Fibroblast of peridontal ligament (primary cell): ENCODE measurements at regions not wholly inside any gene's neighbourhood (a gene's known extent, or its start where the extent isn't known, plus 50 kb on each side); places are given as distances from the start of the nearest gene placed in this dataset.

Source experiments
- DNase-seq: peaks from one replicate; pipeline ENCODE4 v3.0.0-alpha.2; 2010; ENCODE audit errors: extremely low read depth

- DNase-seq, result no peak
Measured at GRCh38 chr18:75809151-75809925, 381.8 kb upstream of the SMIM21 start.

- DNase-seq, result no peak
Measured at GRCh38 chr18:75805265-75805664, 377.8 kb upstream of the SMIM21 start.

GRCh38 chr18:75802681-75803080, 375.2 kb upstream of the SMIM21 start:
- no peak for DNase-seq

- DNase-seq, result no peak
Measured at GRCh38 chr18:75801178-75801577, 373.7 kb upstream of the SMIM21 start.

- no peak for DNase-seq
Measured at GRCh38 chr18:75800331-75800648, 372.8 kb upstream of the SMIM21 start.

GRCh38 chr18:75799449-75800330, 372.2 kb upstream of the SMIM21 start:
- no peak for DNase-seq

- DNase-seq, result no peak
Measured at GRCh38 chr18:75797046-75797445, 369.5 kb upstream of the SMIM21 start.

- DNase-seq, result no peak
Measured at GRCh38 chr18:75790796-75791195, 363.3 kb upstream of the SMIM21 start.

- DNase-seq, result no peak
Measured at GRCh38 chr18:75790111-75790510, 362.6 kb upstream of the SMIM21 start.

GRCh38 chr18:75785834-75786233, 358.3 kb upstream of the SMIM21 start:
- DNase-seq, result no peak

- no peak for DNase-seq
Measured at GRCh38 chr18:75785206-75785605, 357.7 kb upstream of the SMIM21 start.

- DNase-seq, result no peak
Measured at GRCh38 chr18:75784390-75784789, 356.9 kb upstream of the SMIM21 start.

GRCh38 chr18:75783566-75784281, 356.2 kb upstream of the SMIM21 start:
- DNase-seq, result no peak

GRCh38 chr18:75782826-75783225, 355.3 kb upstream of the SMIM21 start:
- DNase-seq, result no peak

- DNase-seq, result no peak
Measured at GRCh38 chr18:75782204-75782603, 354.7 kb upstream of the SMIM21 start.

GRCh38 chr18:75779910-75780309, 352.4 kb upstream of the SMIM21 start:
- DNase-seq, result no peak

- no peak for DNase-seq
Measured at GRCh38 chr18:75779450-75779849, 351.9 kb upstream of the SMIM21 start.

- DNase-seq, result no peak
Measured at GRCh38 chr18:75777630-75778029, 350.1 kb upstream of the SMIM21 start.

GRCh38 chr18:75775121-75775520, 347.6 kb upstream of the SMIM21 start:
- no peak for DNase-seq

- no peak for DNase-seq
Measured at GRCh38 chr18:75773618-75774017, 346.1 kb upstream of the SMIM21 start.

- DNase-seq, result no peak
Measured at GRCh38 chr18:75762758-75763157, 335.3 kb upstream of the SMIM21 start.

- DNase-seq, result no peak
Measured at GRCh38 chr18:75760208-75760607, 332.7 kb upstream of the SMIM21 start.

GRCh38 chr18:75757951-75758350, 330.4 kb upstream of the SMIM21 start:
- no peak for DNase-seq
